ENCODE measurements at regions not wholly inside any gene's neighbourhood (a gene's known extent, or its start where the extent isn't known, plus 50 kb on each side); places are given as distances from the start of the nearest gene placed in this dataset.

DNA sequence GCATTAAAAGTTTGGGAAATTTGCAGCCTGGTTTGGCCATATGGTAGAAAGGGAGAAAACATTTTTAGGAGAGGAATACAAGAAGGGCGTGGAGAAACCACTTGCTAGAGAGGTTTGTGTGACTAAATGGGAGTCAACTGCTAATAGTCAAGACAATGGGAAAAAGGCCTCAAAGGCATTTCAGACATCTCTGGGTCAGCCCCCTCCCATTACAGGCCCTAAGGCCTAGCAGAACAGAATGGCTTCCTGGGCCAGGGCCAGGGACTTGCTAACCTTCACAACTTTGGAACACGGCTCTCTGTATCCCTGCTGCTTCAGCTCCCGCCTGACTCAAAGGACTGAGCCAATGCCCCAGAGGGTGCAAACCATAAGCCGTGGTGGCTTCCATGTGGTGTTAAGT, 752.3 kb upstream of the ADAMTS5 start:
- DNase-seq = no peak

DNA sequence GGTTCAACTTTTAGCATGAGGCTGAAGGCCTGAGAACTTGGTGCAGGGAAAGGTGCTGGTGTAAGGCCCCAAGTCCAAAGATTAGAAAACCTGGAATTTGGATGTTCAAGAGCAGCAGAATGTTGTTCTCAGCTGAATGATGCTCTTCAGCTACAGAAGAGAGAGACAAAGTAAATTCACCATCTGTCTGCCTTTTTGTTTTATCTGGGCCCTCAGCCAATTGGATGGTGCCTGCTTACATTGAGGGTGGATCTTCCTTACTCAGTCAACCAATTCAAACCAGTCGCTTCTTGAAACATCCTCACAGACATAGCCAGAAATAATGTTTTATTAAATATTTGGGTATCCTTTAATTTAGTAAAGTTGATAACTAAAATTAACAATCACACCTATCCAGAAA, 748.2 kb upstream of the ADAMTS5 start:
- DNase-seq = no peak

DNA sequence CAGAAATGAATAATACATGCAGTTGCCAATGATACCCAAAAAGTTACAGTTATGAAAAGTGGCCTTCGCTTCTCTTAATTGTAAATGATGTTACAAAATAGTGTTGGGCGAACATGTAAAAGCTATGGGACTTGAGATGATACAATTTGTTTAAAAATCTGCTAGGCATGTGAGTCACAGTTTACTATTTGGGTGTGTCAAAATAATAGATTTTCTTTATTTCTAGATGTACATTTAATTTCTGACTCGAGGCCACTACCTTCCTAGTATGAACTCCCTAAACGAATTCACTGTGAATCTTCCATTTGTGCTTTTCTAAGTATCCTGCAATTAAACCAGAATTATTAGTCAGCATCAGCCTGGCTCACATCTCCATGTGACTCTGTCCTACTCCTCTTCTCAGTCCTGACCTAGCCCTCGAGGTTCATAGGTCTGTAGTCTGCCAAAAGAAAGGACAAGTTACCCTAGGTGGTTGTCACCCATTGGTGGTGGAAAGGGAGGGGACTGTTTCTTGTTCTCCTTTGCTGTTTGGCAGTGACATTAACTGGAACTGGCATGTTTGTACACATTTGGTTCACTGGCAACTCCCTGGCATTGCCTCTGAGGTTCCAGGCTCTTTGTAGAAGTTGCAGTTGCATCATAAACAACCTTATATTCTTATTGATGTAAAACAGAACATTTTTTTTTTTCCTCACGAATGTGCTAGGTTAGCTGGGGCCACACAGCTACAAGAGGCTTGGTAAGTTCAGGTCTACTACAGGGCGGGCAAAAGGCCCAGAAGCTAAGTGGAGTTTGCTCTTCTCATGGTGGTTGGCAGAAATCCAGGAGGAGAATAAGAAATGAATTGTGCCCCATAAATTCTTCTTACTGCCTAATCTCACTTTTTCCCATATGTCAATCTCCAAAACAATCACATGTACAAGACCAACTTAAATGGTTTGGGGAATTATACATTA, 746.5 kb upstream of the ADAMTS5 start:
- no peak for DNase-seq

DNA sequence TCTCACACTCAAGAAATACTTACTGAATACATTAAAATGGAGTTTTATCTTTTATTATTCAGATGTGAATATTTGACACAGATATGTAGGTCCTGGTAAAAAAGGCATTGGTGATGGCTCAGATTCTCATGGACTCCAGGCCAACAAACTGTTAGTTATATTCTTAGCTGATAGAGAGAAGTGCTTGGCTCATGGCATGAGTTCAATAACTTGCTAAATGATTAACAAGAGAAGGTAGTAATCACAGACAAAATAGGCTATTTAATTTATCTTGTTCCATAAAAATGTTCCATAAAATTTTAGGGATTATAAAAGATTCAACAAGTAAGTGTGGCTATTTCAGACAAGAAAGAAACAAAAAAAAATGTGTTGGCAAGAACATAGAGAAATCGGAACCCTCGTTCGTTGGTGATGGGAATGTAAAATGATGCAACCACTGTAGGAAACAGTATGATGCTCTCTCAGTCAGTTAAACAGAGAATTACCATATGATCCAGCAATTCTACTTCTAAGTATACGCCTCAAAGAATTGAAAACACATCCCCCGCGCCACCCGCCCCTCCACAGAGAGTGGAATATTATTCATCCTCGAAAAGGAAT, 737.8 kb upstream of the ADAMTS5 start:
- no peak for DNase-seq

DNA sequence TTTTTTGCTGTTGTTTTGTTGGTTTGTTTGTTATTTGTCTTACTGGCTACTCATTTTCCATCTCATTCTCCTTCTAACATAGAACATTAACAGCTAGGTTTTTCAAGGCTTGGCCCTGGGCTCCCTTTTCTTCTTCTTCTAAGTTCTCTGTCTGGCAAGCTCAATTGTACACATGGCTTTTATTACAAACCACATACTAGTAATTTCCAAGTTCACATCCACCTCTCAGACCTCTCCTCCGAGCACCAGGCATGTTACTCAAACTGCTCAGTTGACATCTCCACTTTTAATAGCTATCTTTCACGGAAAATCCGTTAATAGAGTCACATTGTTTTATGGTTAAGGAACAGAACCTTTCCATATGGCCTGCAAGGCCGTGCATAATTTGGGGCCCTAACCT, 736.9 kb upstream of the ADAMTS5 start:
- DNase-seq = no peak

DNA sequence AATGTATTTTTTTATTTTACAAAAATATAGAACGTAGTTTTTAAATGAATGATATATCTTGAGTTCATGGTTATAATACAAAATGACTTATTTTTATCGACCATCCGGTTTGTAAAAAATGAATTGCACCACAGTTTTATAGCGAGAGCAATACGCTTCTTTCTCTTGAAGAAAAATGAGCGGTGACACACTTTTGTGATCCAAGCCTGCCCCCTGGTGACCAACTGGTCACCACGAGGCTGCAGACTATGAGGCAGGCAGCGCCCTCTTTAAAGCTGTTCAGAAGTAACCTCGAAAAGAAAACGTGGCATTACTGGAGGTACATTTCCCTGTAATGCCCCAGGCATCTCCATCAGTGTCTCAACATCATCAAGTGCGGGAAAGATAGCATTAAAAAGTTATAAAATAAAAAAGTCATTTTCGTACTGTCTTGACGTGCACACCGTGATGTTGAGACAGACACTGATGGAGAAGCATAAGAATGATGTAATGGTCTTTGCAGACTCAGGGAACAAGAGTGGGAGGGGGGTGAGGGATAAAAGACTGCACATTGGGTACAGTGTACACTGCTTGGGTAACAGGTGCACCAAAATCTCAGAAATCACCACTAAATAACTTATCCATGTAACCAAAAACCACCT, 734.2 kb upstream of the ADAMTS5 start:
- DNase-seq = peak; percentile 93

DNA sequence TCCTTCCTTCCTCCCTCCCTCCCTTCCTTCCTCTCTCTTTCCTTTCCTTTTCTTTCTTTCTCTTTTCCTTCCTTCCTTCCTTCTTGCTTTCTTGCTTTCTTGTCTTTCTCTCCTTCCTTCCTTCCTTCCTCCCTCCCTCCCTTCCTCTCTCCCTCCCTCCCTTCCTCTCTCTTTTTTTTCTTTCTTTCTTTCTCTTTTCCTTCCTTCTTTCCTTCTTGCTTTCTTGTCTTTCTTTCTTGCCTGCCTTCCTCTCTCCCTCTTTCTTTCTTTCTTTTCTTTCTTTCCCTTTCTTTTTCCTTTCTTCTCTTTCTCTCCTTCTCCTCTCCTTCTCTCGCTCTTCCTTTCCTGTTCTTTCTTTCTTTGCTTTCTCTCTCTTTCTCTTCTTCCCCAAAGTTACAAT, 728.4 kb upstream of the ADAMTS5 start:
- no peak for DNase-seq

DNA sequence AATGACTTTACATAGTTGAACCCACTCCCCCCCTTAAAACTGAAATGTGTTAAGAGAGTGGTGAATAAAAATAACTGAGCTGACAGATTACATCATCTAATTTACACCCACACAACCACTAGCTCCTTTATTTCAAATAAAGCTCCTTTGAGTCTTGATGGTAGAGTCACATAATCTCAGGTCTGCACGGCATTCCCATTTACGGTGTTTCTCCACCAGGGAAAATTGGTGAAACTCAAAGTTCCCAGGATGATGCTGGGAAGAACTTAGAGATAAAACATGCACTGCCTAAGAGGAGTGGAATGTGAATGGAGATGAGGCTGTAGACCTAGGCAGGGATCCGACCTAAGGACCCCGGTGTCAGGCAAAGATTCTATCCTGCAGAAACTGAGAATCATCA, 727.8 kb upstream of the ADAMTS5 start:
- no peak for DNase-seq

DNA sequence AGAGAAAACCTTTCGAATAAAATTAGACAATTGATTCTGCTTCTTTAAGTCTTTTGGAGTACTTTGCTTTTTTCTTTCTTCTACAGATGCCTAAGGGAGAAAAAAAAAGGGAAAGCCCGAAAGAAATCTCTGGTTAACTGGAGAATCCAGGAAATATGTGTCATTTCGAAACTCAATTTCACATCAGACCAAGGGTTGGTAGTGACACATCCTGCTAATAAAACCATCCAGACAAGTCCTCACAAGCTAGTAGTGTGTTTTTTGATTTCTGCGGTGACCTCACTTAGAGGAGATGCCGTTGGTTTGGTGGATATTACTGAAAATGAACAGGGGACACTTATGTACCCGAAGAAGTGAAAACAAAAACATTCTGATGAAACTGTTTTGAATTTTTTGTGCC, 726.5 kb upstream of the ADAMTS5 start:
- DNase-seq = no peak

DNA sequence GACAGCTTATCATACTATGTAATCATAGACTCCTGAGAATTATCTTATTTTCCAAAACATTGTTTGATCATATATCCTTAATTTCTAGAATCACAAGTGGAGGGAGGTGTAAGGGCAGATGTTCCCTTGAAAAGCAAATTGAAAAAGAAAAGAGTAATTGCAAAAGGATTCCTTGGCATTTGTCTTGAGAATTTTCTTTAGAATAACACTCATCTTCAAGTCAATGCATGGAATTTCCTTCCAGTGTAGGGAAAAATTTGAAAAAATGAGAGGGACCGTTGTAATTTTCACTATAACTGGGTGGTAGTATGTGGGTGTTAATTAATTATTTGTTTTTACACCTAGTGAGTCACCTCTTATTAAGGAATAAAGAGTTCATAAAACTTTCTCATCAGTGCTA, 724.6 kb upstream of the ADAMTS5 start:
- DNase-seq = no peak

DNA sequence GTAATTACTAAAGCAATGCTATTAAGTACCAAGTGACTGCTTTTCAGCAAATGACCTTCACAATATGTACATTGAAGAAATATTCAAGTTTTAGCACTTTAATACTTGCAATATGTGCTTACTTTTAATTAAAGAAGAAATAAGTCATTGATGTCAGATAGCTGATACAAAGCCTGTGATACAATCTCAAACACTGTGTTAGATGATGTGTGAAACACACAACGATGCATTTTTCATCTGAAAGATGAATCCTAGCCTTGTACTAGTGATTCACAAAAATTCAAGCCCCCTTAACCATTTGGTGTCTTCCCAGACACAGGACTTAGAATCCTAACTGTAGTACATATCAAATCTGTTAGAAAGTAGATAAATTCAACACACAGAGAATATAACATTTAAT, 724.1 kb upstream of the ADAMTS5 start:
- no peak for DNase-seq

DNA sequence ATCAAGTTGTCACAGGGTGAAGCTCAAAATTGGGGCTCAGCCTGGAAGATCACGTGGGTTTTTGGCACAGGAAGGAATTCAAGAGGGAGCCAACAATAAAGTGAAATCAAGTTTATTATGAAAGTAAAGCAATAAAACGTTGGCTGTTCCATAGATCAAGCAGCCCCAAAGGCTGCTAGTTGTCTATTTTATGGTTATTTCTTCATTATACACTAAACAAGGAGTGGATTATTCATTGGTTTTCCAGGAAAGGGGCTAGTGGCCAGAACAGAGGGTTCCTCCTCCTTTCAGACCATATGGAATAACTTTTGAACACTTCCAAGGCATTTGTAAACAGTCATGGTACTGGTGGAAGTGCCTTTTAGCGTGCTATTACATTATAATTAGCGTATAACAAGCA, 723.5 kb upstream of the ADAMTS5 start:
- DNase-seq = no peak

DNA sequence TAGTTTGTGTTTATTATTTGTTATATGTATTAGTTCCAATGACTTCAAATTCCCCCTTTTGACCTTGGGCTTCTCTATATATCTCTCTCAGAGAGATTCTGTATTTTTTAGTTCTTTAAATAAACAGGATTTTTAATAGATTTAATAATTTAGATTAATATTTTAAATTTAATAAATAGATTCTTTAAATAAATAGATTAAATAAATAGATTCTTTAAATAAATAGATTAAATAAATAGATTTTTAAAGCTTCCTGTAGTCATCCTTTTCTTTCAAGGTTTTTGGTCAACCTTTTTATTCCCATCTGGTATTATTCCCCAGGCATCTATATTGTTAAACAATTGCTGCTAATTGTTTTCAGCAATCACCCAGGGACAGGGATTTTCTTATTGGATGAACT, 721.9 kb upstream of the ADAMTS5 start:
- no peak for DNase-seq

DNA sequence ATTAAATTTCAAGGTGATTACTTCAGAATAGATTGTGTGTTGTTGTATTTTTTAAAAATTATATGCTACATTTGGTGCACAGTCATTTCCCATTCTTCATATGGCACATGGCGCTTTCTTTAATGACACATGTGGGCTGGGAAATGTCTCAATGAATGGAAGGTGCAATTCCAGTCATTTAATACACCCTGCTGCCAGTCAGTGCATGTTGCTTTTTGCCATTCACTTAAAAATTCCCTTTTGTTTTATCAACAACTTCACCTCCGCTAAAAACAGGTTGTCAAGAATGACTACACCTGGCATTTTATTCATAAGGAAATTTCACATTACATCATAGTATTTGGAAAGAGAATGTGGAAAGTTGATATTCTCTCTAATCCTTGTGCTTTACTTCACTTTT, 716.4 kb upstream of the ADAMTS5 start:
- no peak for DNase-seq

DNA sequence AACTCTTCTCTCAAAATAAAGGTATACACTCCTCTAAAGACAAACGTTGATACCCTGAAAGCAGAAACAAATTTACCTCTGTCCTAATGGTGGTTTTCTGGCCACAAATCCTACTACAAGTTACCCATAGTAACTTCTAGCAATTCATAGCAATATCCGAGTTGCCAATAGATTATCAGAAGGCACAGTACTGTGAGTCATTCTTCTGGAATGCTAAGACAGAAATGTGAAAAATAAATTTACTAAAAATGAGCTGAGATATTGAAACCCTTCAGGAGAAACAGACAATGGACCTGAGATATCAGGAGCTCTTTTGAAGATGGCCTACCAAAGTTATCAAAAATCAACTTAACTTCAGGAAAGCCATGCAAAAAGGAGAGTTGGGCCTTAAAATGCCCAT, 715.0 kb upstream of the ADAMTS5 start:
- no peak for DNase-seq

DNA sequence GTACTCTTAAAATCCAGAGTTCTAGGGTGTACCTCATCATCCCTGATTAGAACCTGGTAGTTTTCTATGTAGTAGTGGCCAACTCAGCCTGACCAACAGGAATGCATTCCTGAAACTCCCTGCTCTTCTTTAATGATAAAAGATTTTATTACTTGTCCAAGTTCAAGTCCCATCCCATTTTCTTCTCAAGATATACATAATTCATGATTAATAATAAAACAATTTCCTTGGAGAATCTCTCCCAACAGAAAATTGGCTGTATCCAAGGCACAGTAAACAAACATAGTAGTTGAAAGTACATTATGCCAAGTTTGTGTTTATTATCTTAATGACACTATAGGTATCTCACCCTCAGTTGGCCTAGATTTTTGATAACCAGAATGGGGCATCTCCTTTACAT, 714.1 kb upstream of the ADAMTS5 start:
- DNase-seq = no peak

DNA sequence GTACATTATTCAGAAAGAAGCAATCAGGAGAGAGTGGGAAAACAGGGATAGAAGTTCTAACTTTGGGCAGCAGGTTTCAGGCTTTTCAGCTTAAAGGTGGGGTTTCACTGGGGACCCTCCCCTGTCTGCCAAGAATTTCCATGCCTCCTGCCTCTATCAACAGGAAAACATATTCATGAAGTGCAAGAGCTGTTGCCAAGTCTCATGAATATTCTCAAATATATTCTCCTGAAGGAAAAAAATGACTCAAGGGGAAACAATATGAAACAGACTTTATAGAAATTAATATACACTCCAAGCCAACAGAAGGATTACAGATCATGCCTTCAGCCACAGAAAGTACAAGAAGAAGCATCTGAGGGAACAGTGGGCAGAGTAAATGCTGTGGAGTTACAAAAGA, 713.3 kb upstream of the ADAMTS5 start:
- DNase-seq = no peak

DNA sequence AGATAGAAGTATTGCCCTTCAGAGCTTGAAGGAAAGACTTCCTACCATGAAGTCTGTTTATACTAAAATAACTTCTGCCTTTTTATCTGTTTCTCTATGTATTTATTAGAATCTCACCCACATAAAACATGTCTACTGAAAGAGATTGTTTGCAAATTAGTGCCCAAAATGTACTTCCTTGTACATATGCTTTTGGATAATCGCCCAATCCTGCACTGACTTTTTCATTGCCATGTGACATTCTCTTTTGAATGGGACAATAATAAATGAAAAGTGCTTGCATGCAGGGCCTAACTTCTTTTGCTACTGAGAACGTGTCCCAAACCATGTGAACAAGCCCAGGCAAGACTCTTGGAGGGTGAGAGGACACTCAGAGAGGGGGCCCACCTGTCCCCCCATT, 711.6 kb upstream of the ADAMTS5 start:
- DNase-seq = no peak

DNA sequence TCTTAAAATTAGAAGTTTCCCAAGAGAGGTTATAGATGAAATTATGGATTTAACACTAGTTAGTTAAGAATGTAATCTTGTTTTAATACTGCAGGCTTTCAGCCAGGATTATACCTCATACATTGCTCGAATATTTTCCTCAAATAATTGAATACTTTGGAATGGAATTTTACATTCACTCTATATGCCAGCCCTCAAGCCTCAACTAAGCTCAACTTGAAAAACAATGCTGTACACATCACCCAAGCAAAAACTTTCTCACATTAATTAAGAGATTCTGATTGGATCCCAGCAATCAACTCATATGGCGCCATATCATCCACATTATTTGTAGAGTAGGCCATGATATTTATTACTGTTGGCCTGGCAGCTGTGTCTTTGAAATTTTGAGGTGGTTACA, 710.7 kb upstream of the ADAMTS5 start:
- DNase-seq = no peak

DNA sequence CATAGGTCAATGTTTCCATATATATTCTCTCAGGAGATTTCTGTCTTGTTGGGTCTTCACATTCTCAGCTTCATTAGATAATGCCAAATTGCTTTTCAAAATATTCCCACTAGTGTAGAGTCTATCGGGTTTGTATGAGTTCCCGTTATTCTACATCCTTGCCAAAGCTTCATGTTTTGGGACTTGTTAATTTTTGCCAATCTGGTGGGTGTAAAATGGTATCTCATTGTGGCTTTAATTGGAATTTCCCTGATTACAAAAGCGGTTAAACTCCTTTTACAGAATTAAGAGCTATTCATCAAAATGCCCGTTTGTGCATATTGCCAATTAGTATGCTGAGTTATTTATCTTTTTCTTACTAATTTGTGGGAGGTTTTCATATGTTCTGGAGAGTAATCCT, 708.4 kb upstream of the ADAMTS5 start:
- no peak for DNase-seq

DNA sequence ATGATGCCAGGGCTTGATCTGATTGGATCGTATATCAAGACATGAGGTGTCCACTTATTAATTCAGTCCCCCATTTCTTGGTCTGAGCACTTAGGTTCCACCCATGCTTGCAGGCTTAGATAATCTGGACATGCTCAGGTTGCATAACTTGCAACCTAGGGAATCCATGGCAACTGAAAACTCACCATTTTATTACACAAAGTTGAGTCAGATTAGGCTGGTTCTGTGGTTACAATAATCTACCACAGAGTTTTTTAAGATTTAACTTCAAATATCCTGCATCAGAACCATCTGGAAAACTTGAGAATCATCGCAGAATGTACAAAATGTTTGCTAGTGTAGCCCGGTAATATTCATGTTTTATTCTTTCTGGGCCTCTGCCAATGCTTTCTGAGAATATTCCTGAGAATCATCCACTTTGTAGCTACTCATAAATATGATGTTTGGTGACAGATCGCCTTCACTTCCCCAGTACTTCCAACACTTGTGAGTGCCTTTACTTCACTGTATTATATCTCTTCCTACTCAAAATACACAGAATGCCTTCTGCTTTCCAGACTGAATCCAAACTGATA, 707.2 kb upstream of the ADAMTS5 start:
- no peak for DNase-seq

DNA sequence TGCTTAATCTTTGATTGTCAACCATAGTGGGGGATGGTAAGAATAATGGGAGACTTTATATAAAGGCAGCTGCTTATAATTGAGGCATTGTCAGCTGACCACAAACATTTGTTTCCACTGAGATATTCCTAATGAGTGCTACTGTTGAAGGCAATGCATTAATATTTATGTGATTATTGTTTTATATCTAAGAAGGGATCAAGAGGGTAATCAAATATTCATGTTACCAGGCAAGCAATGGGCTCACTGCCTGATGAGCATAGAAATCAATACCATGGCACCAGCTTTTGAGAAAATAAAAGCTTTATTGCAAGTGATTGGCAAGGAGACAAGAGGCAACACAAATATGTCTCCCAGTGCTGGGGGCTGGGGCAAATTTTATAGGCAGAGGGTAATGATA, 706.7 kb upstream of the ADAMTS5 start:
- DNase-seq = no peak

DNA sequence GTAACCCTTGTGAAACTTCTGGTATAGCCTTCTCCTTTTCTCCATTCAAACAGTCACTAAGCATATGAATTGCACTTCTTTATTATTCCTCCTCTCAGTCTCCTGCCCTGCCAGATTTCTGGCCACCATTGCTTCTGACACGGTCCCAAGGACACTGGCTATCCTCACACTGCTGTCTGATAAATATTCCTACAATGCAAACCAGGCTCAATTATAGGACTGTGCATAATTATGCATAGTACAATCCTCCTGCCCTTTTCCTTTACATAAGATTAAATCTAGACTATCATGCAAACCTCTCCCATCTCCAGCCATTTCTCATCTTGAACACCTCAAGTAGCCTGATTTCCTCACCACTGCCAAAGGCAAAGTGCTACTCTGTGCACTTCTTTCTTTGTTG, 704.3 kb upstream of the ADAMTS5 start:
- no peak for DNase-seq

DNA sequence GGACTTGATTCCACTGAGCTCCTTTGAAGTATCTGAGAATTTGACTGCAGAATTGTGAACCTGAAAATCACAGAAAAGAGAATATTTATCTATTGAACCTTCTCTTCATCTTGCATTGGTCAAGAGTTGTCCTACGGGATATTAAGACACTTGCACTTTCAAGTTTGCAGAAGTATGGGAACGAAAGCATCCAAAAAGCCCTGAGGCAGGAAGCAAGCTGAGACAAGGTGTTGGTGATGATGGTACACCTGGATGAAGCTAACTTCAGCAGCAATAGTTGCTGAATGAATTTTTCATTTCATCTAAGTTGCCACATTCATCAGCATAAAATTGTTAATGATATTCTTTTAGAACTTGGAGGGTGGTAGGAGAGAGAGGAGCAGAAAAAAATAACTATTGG, 686.6 kb upstream of the ADAMTS5 start:
- DNase-seq = no peak

Measured in right forelimb (tissue), 1 donor.